HEK293 (cell line): ENCODE measurements at regions not wholly inside any gene's neighbourhood (a gene's known extent, or its start where the extent isn't known, plus 50 kb on each side); places are given as distances from the start of the nearest gene placed in this dataset.

ENCODE experiments used
- PRDM1 ChIP-seq: fragments of 450-650 bp; formaldehyde crosslinking; IDR thresholded peaks from 2 replicates; pipeline ENCODE4; 2016; ENCODE audit warnings: missing biosample characterization, missing genetic modification characterization
- ZBTB21 ChIP-seq: fragments of 450-650 bp; formaldehyde crosslinking; IDR thresholded peaks from 2 replicates; pipeline ENCODE4 v1.5.1; 2017; ENCODE audit warnings: missing biosample characterization, missing genetic modification characterization
- ZNF48 ChIP-seq: fragments of 450-650 bp; formaldehyde crosslinking; IDR thresholded peaks from 2 replicates; pipeline ENCODE4 v1.5.1; 2016; ENCODE audit warnings: missing biosample characterization, missing genetic modification characterization
- ZNF561 ChIP-seq: fragments of 450-650 bp; IDR thresholded peaks from 2 replicates; pipeline ENCODE4 v1.5.1; 2018; ENCODE audit warnings: missing biosample characterization, missing genetic modification characterization, borderline replicate concordance
- TF ChIP-seq, protein P1 (sequence below): fragments of 450-650 bp; formaldehyde crosslinking; IDR thresholded peaks from 2 replicates; pipeline ENCODE4 v1.5.1; 2016; ENCODE audit warnings: missing biosample characterization, missing genetic modification characterization
- TF ChIP-seq, protein P2 (sequence below): fragments of 450-650 bp; formaldehyde crosslinking; IDR thresholded peaks from 2 replicates; pipeline ENCODE4 v1.5.1; 2017; ENCODE audit warnings: missing biosample characterization, missing genetic modification characterization
- TF ChIP-seq, protein P3 (sequence below): fragments of 450-650 bp; formaldehyde crosslinking; IDR thresholded peaks from 2 replicates; pipeline ENCODE4 v1.5.1; 2016; ENCODE audit warnings: missing biosample characterization, missing genetic modification characterization
- TF ChIP-seq, protein P4 (sequence below): fragments of 450-650 bp; formaldehyde crosslinking; IDR thresholded peaks from 2 replicates; pipeline ENCODE4 v1.5.1; 2016; ENCODE audit warnings: missing biosample characterization, missing genetic modification characterization
- TF ChIP-seq, protein P5 (sequence below): fragments of 450-650 bp; formaldehyde crosslinking; IDR thresholded peaks from 2 replicates; pipeline ENCODE4 v1.5.1; 2016; ENCODE audit warnings: missing biosample characterization, missing genetic modification characterization

DNA sequence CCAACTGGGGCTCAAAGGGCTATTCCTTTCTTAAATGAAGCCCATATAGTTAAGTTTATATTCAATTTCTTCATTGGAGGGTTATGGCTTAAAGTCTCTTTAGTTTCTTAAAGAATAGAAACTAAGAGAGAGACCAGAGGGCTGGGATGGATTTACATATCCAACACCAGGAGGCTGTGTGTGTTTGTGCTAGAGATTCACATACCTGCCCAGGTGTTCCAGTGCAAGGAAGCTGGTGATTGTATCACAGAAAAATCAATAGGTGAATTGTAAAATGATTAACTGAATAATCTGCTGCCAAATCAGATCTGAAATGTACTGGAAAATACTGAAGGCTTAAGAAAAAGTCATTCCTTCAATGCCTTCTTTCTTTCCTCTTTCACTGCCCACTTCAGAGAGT lies 148.2 kb upstream of the BDNF start:
- TF ChIP-seq, protein P1, sequence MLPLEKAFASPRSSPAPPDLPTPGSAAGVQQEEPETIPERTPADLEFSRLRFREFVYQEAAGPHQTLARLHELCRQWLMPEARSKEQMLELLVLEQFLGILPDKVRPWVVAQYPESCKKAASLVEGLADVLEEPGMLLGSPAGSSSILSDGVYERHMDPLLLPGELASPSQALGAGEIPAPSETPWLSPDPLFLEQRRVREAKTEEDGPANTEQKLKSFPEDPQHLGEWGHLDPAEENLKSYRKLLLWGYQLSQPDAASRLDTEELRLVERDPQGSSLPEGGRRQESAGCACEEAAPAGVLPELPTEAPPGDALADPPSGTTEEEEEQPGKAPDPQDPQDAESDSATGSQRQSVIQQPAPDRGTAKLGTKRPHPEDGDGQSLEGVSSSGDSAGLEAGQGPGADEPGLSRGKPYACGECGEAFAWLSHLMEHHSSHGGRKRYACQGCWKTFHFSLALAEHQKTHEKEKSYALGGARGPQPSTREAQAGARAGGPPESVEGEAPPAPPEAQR (tag by site-specific recombination), result no peak
- TF ChIP-seq, protein P2, sequence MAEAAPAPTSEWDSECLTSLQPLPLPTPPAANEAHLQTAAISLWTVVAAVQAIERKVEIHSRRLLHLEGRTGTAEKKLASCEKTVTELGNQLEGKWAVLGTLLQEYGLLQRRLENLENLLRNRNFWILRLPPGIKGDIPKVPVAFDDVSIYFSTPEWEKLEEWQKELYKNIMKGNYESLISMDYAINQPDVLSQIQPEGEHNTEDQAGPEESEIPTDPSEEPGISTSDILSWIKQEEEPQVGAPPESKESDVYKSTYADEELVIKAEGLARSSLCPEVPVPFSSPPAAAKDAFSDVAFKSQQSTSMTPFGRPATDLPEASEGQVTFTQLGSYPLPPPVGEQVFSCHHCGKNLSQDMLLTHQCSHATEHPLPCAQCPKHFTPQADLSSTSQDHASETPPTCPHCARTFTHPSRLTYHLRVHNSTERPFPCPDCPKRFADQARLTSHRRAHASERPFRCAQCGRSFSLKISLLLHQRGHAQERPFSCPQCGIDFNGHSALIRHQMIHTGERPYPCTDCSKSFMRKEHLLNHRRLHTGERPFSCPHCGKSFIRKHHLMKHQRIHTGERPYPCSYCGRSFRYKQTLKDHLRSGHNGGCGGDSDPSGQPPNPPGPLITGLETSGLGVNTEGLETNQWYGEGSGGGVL (tag by site-specific recombination), result no peak
- TF ChIP-seq, protein P3, sequence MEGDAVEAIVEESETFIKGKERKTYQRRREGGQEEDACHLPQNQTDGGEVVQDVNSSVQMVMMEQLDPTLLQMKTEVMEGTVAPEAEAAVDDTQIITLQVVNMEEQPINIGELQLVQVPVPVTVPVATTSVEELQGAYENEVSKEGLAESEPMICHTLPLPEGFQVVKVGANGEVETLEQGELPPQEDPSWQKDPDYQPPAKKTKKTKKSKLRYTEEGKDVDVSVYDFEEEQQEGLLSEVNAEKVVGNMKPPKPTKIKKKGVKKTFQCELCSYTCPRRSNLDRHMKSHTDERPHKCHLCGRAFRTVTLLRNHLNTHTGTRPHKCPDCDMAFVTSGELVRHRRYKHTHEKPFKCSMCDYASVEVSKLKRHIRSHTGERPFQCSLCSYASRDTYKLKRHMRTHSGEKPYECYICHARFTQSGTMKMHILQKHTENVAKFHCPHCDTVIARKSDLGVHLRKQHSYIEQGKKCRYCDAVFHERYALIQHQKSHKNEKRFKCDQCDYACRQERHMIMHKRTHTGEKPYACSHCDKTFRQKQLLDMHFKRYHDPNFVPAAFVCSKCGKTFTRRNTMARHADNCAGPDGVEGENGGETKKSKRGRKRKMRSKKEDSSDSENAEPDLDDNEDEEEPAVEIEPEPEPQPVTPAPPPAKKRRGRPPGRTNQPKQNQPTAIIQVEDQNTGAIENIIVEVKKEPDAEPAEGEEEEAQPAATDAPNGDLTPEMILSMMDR (tag by site-specific recombination), result no peak
- TF ChIP-seq, protein P4, sequence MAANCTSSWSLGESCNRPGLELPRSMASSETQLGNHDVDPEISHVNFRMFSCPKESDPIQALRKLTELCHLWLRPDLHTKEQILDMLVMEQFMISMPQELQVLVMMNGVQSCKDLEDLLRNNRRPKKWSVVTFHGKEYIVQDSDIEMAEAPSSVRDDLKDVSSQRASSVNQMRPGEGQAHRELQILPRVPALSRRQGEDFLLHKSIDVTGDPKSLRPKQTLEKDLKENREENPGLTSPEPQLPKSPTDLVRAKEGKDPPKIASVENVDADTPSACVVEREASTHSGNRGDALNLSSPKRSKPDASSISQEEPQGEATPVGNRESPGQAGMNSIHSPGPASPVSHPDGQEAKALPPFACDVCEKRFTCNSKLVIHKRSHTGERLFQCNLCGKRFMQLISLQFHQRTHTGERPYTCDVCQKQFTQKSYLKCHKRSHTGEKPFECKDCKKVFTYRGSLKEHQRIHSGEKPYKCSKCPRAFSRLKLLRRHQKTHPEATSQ (tag by site-specific recombination), result no peak
- TF ChIP-seq ZNF561 (tag by site-specific recombination) (no peak), PRDM1 (tag by site-specific recombination) (no peak), ZNF48 (tag by site-specific recombination) (no peak), ZBTB21 (tag by site-specific recombination) (no peak)
- TF ChIP-seq, protein P5, sequence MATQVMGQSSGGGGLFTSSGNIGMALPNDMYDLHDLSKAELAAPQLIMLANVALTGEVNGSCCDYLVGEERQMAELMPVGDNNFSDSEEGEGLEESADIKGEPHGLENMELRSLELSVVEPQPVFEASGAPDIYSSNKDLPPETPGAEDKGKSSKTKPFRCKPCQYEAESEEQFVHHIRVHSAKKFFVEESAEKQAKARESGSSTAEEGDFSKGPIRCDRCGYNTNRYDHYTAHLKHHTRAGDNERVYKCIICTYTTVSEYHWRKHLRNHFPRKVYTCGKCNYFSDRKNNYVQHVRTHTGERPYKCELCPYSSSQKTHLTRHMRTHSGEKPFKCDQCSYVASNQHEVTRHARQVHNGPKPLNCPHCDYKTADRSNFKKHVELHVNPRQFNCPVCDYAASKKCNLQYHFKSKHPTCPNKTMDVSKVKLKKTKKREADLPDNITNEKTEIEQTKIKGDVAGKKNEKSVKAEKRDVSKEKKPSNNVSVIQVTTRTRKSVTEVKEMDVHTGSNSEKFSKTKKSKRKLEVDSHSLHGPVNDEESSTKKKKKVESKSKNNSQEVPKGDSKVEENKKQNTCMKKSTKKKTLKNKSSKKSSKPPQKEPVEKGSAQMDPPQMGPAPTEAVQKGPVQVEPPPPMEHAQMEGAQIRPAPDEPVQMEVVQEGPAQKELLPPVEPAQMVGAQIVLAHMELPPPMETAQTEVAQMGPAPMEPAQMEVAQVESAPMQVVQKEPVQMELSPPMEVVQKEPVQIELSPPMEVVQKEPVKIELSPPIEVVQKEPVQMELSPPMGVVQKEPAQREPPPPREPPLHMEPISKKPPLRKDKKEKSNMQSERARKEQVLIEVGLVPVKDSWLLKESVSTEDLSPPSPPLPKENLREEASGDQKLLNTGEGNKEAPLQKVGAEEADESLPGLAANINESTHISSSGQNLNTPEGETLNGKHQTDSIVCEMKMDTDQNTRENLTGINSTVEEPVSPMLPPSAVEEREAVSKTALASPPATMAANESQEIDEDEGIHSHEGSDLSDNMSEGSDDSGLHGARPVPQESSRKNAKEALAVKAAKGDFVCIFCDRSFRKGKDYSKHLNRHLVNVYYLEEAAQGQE (tag by site-specific recombination), result no peak
